Nephron progenitor cell (in vitro differentiated cells): ENCODE measurements at regions not wholly inside any gene's neighbourhood (a gene's known extent, or its start where the extent isn't known, plus 50 kb on each side); places are given as distances from the start of the nearest gene placed in this dataset.

Experiments
- DNase-seq: peaks from one replicate; pipeline ENCODE4 v3.0.0; 2021
- H3K27ac Mint-ChIP-seq: 2 replicates; pipeline ENCODE4 v1.8.0; 2021; ENCODE audit warnings: mild to moderate bottlenecking, moderate library complexity, mixed read lengths
- H3K27me3 Mint-ChIP-seq: 2 replicates; pipeline ENCODE4 v1.8.0; 2021; ENCODE audit warnings: mild to moderate bottlenecking, low read depth, mixed read lengths; ENCODE audit not compliant: poor library complexity
- H3K36me3 Mint-ChIP-seq: 2 replicates; pipeline ENCODE4 v1.8.0; 2021; ENCODE audit warnings: low read depth, mixed read lengths
- H3K4me1 Mint-ChIP-seq: 2 replicates; pipeline ENCODE4 v1.8.0; 2021; ENCODE audit warnings: mixed read lengths
- H3K4me3 Mint-ChIP-seq: 2 replicates; pipeline ENCODE4 v1.8.0; 2021; ENCODE audit warnings: mild to moderate bottlenecking, moderate library complexity, mixed read lengths
- H3K9me3 Mint-ChIP-seq: 2 replicates; pipeline ENCODE4 v1.8.0; 2021; ENCODE audit warnings: mild to moderate bottlenecking, moderate library complexity, mixed read lengths
- CTCF ChIP-seq: fragments of 200-600 bp; sonication (generic); IDR thresholded peaks from 2 replicates; pipeline ENCODE4 v1.5.0; 2021; ENCODE audit warnings: antibody characterized with exemption

DNA sequence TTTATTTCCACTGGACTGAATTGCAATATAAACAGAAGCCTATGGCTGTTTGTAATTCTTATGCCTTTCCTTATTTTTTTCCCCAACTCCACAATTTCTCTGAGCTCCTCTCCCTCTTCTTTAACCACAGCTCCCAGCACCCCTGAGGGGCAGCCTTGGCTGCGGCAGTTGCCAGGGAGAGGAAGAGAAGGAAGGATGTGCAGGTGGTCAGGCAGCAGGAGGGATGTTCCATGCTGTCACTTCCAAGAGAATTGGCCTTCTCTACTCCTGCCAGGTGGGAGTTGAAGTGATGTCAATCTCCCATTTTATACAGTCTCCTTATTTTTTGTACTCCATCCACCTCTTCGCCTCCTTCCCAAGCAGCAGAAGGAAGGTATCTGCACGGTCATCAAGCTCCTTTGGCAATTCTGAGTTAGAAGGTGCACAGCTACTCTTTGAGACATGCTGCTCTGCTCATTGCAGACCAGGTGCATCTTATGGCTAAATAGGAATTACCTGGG, 343.3 kb upstream of the RPS6KA3 start:
- Mint-ChIP-seq H3K27ac (no peak overlapping the region), H3K36me3 (no peaks in the 10 kb centered on the region), H3K27me3 (peaks cover 7% of the 10 kb centered on the region), H3K4me1 (no peaks in the 10 kb centered on the region), H3K4me3 (no peak overlapping the region), H3K9me3 (no peaks in the 10 kb centered on the region)
- no peak for TF ChIP-seq CTCF
- DNase-seq: no peak

DNA sequence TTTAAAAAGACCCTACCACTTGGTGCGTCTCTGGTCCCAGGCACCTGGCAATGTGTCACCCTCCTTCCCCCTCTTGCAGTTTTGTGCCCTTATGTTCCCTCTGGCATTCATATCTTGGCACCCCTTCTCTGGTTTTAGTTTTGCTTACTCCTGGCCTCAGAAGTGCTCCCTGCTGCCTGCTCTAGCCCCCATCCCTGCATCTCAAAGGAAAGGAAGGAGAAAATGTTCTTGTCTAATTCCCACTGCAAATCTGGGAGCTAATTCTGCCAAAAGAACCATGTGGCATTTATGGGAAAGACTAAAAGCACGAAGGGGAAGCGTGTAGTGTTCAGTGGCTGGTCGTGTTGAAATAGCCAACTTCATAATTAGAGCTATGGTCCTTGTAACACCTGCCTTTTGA, 340.1 kb upstream of the RPS6KA3 start:
- DNase-seq: no peak
- Mint-ChIP-seq H3K9me3 (no peaks in the 10 kb centered on the region), H3K36me3 (no peaks in the 10 kb centered on the region), H3K4me1 (no peaks in the 10 kb centered on the region), H3K27me3 (peaks cover 9% of the 10 kb centered on the region), H3K27ac (no peak overlapping the region), H3K4me3 (no peak overlapping the region)
- TF ChIP-seq CTCF: no peak

GRCh38 chrX:20596856-20597255, 330.1 kb upstream of the RPS6KA3 start:
- no peak overlapping the region for H3K27ac Mint-ChIP-seq
- H3K4me3 Mint-ChIP-seq: no peak overlapping the region
- peaks cover 2% of the 10 kb centered on the region for H3K27me3 Mint-ChIP-seq

GRCh38 chrX:20595928-20596575, 329.3 kb upstream of the RPS6KA3 start:
- peaks cover under 1% of the 10 kb centered on the region for H3K9me3 Mint-ChIP-seq
- no peak for TF ChIP-seq CTCF
- no peak for DNase-seq
- H3K36me3 Mint-ChIP-seq: no peaks in the 10 kb centered on the region
- H3K27me3 Mint-ChIP-seq: no peaks in the 10 kb centered on the region
- peaks cover 13% of the 10 kb centered on the region for H3K4me1 Mint-ChIP-seq
- H3K4me3 Mint-ChIP-seq: no peak overlapping the region
- H3K27ac Mint-ChIP-seq: no peak overlapping the region

More at GRCh38 chrX:20596856-20597255, 330.1 kb upstream of the RPS6KA3 start:
- no peak for DNase-seq
- Mint-ChIP-seq H3K9me3 (no peaks in the 10 kb centered on the region), H3K4me1 (peaks cover 13% of the 10 kb centered on the region), H3K36me3 (no peaks in the 10 kb centered on the region)
- TF ChIP-seq CTCF: no peak

DNA sequence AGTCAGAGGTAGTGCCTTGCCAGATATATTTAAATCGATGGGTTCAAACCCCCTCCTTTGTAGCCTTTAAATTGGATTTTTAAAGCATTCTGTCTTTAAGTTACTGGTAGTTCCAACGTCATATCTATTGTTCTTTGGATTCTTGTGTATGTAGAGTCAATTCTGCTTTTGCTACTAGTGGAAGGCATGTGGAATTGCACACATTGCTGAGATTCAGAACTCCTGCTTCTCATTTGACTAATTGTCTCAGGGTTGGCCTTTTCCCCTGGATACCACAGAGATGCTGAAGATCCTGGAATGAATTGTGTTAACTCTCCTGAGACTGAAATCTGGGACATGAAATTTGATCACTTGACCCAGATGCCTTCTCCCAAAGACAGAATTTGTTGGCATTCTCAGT, 328.3 kb upstream of the RPS6KA3 start:
- no peaks in the 10 kb centered on the region for H3K27me3 Mint-ChIP-seq
- TF ChIP-seq CTCF: peak; percentile 43
- no peaks in the 10 kb centered on the region for H3K36me3 Mint-ChIP-seq
- no peak overlapping the region for H3K27ac Mint-ChIP-seq
- no peak for DNase-seq
- peaks cover 13% of the 10 kb centered on the region for H3K4me1 Mint-ChIP-seq
- H3K9me3 Mint-ChIP-seq: peaks cover 11% of the 10 kb centered on the region
- no peak overlapping the region for H3K4me3 Mint-ChIP-seq

GRCh38 chrX:20593836-20594235, 327.1 kb upstream of the RPS6KA3 start:
- no peak for DNase-seq
- peaks cover 22% of the 10 kb centered on the region for H3K9me3 Mint-ChIP-seq
- H3K4me1 Mint-ChIP-seq: peaks cover 13% of the 10 kb centered on the region
- no peak overlapping the region for H3K27ac Mint-ChIP-seq
- TF ChIP-seq CTCF: no peak
- no peaks in the 10 kb centered on the region for H3K36me3 Mint-ChIP-seq
- no peaks in the 10 kb centered on the region for H3K27me3 Mint-ChIP-seq
- no peak overlapping the region for H3K4me3 Mint-ChIP-seq
